GM12874 (cell line): ENCODE measurements at regions not wholly inside any gene's neighbourhood (a gene's known extent, or its start where the extent isn't known, plus 50 kb on each side); places are given as distances from the start of the nearest gene placed in this dataset.

Experiments
- TF ChIP-seq, protein P1 (sequence below): IDR thresholded peaks from 2 replicates; pipeline ENCODE4 v1.5.1; 2011; ENCODE audit warnings: low read depth, mild to moderate bottlenecking, control low read depth, low read length, moderate library complexity; ENCODE audit not compliant: insufficient read depth

DNA sequence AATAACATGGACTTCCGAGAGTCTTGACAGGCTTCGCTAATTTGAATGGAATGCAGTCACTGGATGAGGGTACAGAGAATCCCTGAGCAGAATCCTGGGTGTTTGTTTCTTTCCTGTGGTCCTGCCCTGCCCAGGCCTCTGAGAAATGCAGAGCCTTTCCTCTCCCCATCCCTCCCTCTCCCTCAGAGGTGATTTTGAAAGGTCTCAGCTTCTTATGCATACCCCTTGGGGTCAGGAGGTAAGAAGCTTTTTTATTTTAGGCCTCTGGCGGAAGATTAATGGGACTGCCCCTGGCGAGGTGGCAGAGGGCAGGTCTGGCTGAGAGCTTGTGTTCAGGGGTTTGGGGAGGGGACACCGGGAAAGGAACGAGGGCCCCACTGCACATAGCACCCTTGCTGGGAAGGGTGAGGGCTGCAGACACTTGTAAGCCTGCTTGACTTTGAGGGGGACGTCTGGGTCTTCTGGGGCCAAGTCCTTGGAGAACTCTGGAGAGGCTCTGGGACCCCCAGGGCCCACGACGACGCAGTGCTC, 116.5 kb upstream of the SLC45A1 start:
- TF ChIP-seq, protein P1, sequence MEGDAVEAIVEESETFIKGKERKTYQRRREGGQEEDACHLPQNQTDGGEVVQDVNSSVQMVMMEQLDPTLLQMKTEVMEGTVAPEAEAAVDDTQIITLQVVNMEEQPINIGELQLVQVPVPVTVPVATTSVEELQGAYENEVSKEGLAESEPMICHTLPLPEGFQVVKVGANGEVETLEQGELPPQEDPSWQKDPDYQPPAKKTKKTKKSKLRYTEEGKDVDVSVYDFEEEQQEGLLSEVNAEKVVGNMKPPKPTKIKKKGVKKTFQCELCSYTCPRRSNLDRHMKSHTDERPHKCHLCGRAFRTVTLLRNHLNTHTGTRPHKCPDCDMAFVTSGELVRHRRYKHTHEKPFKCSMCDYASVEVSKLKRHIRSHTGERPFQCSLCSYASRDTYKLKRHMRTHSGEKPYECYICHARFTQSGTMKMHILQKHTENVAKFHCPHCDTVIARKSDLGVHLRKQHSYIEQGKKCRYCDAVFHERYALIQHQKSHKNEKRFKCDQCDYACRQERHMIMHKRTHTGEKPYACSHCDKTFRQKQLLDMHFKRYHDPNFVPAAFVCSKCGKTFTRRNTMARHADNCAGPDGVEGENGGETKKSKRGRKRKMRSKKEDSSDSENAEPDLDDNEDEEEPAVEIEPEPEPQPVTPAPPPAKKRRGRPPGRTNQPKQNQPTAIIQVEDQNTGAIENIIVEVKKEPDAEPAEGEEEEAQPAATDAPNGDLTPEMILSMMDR, result no peak

DNA sequence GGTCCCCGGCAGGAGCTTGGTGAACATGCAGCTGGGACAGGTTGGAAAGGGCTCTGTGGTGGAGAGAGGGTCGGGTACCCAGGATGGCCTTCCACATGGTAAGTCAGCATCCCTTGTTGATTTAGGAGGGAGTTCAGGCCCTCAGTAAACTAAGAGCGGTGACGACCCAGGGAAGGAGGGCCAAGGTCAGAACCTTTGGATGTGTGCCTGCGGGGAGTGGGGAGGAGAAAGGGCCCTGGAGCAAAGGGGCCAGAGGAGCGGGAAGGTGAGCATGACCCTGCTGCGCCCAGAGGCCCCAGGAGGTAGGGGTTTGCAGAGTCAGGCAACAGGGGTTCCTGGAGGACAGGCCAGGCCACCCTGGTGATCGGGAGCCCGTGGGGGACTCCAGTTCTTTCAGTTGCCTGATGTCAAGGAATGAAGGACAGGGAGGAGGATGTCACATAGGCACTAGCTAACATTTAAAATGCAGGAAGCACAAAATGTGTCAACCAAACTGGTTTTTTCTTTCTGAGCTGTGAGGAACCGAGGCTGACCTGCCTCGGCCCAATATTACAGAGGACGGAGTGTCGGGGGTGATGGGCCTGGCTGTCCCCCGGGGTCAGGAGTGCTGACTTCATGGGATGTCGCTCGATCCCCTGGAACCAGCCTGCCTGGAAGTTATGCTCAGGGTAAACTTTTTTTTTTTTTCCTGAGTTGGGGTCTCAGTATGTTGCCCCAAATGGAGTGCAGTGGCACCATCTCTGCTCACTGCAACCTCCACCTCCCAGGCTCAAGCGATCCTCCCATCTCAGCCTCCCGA, 117.4 kb upstream of the SLC45A1 start:
- TF ChIP-seq, protein P1, result no peak

DNA sequence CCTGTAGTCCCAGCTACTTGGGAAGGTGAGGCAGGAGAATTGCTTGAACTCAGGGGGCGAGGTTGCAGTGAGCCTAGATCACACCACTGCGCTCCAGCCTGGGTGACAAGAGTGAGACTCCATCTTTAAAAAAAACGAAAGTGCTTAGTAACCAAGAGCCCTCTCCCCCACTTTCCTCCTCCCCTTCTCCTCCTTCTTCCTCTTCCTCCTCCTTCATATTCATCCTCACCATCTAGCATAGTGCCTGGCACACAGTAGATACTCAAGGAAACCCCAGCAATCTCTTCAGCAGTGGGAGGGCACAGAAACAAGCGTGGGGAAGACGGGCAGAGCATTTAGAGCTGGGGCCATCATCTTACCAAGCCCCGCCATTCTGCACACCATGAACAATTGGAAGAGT, 119.4 kb upstream of the SLC45A1 start:
- TF ChIP-seq, protein P1, result no peak

DNA sequence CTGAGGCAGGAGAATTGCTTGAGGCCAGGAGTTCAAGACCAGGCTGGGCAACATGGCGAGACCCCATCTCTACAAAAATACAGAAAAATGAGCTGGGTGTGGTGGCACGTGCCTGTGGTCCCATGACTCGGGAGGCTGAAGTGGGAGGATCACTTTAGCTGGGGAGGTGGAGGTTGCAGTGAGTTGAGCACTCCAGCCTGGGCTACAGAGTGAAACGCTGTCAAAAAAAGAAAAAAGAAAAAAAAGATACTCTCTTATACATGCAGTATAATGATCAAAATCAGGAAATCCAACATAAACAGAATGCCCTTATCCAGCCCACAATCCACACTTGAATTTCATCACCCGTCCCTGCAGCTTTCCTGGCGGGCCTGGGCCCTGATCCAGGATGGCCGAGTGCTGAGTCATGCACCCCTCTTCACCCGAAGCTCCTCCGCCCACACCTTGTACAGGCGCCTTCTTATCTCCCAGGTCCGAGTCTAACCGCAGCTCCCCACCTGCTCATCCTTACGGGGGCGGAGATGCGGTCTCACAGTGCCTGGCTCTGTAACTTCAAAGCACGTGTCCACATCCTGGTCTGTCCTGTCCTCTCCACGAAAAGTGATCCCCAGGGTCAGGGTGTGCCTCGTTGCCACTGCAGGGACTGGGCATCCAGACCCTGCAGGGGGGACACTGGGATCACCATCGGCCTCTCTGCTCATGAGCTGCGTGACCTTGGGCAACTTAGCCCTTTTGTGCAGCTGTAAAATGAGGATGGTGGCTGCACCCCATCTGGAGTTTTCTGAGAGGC, 120.2 kb upstream of the SLC45A1 start:
- TF ChIP-seq, protein P1, result no peak

DNA sequence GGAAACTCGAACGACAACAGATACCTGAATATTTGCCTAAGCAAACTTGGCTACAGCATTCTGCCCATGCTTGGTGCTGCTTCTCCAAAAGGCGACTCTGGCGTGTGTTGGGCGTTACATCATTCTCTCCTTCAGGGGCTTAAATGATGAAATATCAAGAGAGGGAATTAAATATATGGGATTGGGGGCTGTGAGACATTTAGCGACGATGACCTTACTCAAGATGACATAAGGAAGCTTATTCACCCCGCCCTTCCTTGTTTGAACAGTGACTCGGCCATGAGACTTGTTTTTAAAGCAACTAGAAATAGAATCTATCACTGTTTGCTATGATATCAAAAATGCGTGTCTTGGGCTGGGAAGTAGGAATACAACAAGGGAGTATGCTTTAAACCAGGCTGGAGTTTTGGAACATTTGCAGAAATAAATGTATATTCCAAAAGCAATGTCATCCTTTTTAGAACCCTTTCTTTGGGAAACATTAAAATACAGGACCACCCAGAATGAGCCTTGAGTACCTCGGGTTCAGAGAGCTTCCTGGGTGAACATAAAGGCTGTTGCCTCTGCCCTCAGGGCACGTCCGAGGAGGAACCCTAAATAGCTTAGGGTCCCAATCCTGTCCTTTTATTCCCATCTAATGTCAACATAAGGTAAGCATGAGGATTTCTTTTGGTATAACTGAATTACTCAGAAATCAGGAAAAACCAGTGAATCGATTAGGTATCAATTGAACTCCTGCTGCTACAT, 123.3 kb upstream of the SLC45A1 start:
- TF ChIP-seq, protein P1, result no peak

DNA sequence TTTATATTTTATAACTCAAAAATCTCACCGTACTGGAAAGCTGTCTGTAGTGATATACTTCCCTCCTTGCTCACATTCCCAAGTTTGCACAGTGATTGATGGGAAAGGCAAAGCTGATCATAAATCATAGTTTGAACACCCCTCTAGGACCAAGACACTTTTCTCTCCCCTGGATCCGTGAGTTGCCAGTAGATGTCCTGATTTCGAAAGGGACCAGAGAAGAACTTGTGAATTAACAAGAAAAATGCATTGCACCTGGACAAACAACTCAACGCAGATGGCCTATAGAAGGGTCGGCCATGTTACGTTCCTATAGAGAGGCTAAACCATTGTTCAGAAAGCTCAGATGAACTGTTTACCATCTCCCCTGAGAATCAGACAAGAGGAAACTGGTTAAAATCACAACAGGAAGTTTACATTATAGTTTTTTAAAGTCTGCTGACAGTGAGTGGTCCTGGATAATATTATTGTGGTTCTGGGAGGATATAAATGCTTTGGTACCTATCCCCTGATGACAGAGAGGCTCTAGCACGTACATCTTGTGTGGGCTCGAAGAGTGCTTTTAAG, 124.0 kb upstream of the SLC45A1 start:
- TF ChIP-seq, protein P1, result no peak
